ENCODE measurements at regions not wholly inside any gene's neighbourhood (a gene's known extent, or its start where the extent isn't known, plus 50 kb on each side); places are given as distances from the start of the nearest gene placed in this dataset.

DNA sequence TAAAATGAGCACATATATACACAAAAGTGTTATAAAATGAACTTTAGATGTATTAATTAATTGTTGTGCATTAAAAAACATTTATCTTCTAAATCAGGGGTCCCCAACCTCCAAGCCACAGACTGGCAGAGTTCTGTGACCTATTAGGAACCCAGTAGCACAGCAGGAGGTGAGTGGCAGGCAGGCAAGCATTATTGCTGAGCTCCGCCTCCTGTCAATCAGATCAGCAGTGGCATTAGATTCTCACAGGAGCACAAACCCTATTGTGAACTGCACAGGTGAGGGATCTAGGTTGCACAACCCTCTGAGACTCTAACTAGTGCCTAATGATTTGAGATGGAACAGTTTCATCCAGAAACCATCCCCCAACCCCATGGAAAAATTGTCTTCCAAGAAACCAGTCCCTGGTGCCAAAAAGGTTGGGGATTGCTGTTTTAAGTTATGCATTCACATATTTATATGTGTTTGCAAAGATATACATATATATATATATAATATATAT is 583.7 kb downstream of the KCNJ2 start:
- DNase-seq: no peak

DNA sequence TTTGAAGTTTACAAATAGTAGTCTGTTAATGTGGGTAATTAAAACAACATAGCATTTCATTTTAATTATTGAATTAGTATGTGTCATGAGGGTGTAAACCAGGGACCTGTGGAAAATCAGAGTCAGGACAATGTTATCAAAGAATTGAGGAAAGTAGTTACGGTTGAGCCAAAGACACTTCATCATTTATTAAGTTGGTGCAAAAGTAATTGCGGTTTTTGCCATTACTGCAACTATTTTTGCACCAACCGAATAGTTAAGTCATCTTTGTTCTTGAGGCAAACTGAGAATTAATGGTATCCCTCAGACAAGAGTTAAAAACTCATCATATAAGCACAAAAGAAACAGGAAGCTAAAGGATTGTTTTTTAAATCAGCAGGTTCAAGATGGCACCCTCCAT is 593.7 kb downstream of the KCNJ2 start:
- DNase-seq: no peak

DNA sequence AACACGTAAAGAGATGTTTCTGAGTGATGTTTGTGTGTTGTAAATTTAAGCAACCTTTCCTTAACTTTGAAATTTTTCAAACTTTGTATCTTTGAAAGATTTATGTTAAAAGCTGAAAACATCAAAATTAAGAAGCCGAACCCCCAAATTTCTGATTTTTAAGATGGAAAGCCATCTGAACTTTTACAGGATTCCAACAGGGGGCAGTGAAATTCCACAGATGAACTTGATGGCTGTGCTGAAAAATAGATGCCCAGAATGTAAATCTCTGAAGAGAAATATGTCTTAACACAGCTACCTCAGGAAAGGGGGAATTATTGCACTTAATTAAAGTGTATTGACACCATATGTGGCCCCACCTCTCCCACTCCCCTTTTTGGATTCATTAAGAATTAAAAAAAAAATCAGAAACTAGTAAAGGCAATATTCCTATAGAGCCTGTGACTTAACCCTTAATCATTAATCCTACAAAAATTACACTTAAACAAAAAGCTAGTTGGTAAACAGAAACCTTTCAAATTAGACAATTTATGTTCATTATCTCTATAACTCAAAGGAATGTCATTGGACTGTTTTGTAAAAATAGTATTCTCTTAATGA is 597.9 kb downstream of the KCNJ2 start:
- peak; percentile 47 for DNase-seq

DNA sequence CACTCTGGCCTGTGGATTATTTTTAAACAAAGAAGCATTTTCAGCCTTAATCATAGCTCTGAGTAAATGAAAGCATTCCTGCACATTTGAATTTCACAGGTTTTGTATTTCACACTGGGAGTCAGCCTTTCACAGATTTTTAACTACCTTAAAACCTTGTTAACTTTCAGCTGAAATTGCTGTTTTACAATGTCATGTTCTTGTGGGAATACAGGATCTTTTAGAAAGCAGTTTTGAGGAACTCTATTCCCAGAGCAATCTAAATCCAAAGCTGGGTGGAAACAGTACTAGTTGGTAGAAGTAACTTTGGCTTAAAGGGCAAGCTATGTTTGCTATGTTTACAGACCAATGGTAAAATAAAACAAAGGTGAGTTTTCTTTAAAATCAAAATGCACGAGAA is 600.6 kb downstream of the KCNJ2 start:
- DNase-seq: no peak

DNA sequence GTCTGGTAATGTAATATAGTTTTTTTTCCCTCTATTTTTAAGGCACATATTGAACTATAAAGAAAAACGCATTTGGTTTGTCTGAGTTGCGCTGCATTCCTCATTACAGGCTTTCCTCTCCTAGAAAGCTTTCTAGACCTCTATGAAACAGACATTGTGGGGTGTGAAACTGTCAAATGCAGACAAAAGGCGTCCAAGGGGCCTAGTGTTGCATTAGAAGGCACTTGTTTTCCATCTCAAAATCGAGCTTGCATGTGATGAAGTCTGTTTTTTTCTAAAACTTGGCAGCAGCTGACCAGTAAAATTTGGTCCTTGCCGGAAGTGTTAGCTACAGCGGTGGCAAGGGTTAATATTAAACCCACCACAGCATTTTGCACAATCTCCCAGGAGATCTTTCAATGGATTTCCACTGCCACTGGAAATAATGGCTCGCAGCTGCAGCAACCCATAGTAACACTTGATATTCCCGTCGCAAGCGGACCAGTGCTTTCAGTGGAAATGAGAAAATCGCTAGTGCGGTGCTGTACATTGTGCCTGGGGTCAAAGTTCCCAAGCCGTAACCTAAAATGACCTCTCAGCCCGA is 602.6 kb downstream of the KCNJ2 start:
- DNase-seq: no peak

GRCh38 chr17:70772761-70773160 is 603.4 kb downstream of the KCNJ2 start:
- no peak for DNase-seq

DNA sequence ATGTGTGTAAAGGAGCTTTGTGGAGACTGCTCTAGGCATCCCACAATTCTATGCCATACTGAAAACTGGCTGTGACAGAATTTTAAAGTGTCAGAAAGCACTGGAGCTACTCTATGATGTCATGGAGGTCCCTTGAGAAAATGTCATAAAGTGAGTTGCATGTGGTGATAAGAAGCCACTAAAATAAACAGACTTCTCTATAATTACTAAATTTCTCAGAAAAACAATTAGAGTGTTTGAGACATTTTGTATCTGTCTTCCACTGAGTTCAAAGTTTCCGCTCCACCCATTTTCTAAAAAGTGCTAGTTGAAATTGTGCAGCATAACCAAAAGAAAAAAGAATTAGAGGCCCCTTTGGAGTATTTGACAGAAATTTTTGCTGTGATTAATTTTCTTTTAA is 603.9 kb downstream of the KCNJ2 start:
- no peak for DNase-seq

DNA sequence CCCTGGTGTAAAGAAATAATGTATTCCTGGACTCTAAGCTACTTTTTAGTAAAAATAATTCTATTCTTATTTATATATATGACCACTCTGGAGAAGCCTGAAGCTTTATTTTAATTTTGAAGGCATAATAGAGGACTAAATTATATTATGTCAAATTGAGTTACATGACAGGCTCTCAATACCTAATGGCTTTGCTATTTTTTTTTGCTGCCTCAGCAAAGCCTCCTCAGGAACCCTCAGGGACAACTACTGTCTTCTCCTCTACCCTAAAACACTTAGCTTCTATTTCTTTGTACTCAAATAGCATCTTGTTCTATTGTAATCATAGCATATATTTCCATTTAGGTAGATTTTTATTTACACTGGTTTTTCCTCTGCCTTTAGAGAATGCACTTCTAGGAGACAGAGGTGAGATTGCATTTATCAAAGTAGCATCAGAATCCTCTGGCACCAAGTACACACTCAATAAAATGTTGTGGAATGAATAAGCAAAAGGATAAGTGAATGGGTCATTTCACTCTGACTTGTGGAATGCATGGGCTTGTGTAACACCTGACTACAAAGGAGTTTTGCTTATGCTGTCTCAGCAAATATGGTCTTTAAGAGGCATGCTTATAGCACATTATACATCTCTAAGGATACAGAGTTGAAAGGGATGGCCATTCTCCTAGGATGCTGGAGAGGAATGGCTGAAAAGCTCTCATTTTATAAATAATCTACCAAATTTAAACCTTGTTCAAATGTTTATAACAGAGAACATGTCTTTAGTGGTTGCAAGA is 605.2 kb downstream of the KCNJ2 start:
- peak; percentile 12 for DNase-seq

DNA sequence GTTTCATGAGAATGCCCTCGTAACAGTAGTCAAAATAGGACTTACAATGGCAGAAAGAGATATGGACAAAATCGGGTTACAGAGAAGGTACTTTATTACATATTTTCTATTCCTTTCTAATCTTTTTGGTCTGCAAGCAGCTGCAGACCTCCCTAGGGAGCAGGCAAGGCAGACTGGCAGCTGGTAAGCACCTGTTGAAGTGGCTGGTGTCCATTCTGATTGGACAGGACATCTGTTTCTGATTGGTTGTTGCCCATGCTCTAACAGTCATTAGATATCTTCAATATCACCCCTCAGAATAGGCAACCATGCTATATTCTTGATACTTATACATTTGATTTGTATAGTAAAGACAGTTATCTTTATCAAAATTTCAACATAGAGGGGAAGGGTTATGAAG is 606.3 kb downstream of the KCNJ2 start:
- DNase-seq: peak; percentile 23

GRCh38 chr17:70776441-70776840 is 607.1 kb downstream of the KCNJ2 start:
- DNase-seq: no peak

DNA sequence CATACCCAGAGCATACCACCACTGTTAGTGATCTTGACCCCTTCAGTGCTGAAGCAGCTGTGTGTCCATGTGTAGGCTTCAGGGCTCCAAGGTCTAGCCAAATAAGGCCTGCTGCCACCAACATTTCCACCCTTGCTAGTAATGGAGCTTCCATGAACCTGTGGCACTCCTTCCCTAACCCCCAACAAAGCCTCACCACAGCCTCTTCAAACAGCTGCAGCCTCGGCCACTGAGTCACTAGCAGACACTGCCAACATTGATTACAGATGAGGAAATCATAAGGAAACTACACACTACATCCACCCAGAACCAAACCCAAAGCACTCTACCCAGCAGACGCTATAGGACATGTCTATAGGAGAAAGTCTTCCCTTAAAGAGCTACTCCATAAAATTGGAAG is 610.7 kb downstream of the KCNJ2 start:
- peak; percentile 46 for DNase-seq

DNA sequence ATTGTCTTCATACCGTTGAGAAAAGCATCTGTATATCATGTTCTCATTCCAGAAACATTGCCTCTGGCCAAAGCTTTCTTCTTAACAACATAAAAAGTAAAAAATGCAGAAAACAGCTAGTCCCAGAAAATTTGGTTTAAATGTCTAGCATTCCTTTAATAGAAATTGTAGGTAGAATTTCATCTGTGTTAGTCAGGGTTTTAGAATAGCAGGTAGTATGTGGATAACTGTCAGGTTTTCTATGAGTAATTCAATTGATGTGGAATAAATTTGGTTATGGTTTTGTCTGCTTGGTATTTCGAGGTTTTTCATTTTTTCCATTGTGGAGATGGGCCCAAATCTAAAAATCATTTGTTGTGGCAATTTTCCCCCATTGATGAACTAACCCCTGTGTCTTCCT is 616.7 kb downstream of the KCNJ2 start:
- peak; percentile 69 for DNase-seq

GRCh38 chr17:70787721-70788300 is 618.5 kb downstream of the KCNJ2 start:
- DNase-seq: no peak

- no peak for DNase-seq
These were observed 622.6 kb downstream of the KCNJ2 start for GRCh38 chr17:70791748-70792443.

GRCh38 chr17:70794738-70795137 is 625.4 kb downstream of the KCNJ2 start:
- no peak for DNase-seq

DNA sequence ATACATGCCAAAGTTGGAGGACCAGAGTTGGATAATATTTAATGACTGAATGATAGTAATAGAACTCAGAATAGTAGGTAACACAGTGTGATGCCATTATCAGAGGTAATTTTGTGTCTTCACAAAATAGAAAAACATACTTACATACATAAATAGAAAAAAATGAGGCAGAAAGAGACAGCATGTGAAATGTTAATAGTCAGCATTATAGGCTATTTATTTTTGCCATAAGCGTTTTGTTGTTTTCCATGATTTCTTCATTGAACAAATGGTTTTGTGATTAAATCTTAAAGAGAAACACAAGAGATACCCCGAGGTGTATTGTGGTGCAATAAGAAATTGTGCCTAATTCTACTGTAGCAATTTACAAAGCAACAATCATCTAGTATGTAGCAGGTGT is 626.3 kb downstream of the KCNJ2 start:
- no peak for DNase-seq

DNA sequence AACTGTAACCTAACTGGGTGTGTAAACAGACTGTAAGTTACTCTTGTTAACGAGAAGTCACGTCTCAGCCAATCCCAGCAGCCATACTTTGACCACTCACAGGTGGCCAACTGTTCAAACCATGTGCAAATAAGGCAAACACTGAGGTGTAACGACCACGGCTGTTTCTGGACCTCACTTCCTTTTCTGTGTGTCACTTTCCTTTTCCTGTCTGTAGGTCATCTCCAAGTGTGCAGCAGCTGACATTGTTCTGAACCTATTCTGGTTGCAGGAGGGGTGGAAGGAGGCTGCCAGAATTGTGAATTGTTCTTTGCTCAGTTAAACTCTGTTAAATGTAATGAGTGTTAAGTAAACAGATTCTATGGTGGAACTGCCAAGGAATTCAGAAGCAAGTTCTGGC is 627.4 kb downstream of the KCNJ2 start:
- DNase-seq: no peak

GRCh38 chr17:70797166-70797565 is 627.8 kb downstream of the KCNJ2 start:
- no peak for DNase-seq

GRCh38 chr17:70804161-70804560 is 634.8 kb downstream of the KCNJ2 start:
- DNase-seq: no peak

DNA sequence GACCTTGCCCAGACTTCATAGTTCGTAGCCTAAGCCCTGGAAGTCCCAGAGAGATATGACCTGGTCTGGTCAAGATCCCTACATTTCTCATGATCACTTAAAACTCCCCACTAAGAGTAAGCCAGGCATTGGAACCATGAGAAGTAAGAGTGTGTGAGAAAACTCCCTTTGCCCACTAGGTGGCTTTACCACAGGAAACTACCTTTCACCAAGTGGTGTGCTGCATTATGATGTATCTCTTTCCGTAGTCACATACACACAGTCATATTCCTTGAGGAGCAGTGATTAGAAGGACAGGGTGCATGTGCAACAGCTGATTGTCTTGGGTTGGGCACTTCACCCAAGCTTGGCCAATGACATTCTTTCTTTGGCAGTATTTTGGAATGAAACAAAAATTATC is 639.3 kb downstream of the KCNJ2 start:
- no peak for DNase-seq

- peak; percentile 53 for DNase-seq
These were observed 641.3 kb downstream of the KCNJ2 start for GRCh38 chr17:70810609-70811008.

- DNase-seq: peak; percentile 54
These were observed 644.1 kb downstream of the KCNJ2 start for GRCh38 chr17:70813355-70813930.

GRCh38 chr17:70819183-70819582 is 649.9 kb downstream of the KCNJ2 start:
- no peak for DNase-seq
